GM10266 (cell line): ENCODE measurements at regions not wholly inside any gene's neighbourhood (a gene's known extent, or its start where the extent isn't known, plus 50 kb on each side); places are given as distances from the start of the nearest gene placed in this dataset.

ENCODE experiments used
- DNase-seq: peaks from one replicate; pipeline ENCODE4 v3.0.0; 2012; ENCODE audit errors: extremely low spot score
- TF ChIP-seq, protein P1 (sequence below): IDR thresholded peaks from 2 replicates; pipeline ENCODE4 v1.5.1; 2012; ENCODE audit warnings: mild to moderate bottlenecking, low read depth; ENCODE audit not compliant: control insufficient read depth, insufficient read depth; ENCODE audit errors: missing control alignments

DNA sequence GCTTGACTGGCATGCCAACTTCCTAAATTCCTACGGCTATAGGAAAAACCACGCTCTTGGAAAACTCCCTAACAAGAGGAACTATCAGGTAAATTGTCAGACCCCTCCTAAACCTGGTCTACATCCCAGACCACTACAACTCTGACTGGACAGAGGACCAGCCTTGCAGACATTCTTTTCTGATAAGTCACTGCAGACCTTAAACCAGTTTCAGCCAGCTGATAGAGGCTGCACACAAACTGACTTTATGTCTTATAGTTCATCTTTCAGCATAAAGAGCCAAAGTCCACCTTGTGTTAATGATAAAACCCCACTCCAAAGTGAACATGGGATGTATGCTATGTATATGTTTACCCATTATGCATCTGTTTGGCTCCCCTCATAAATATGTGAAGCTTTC is 166.6 kb downstream of the KTN1 start:
- TF ChIP-seq, protein P1, sequence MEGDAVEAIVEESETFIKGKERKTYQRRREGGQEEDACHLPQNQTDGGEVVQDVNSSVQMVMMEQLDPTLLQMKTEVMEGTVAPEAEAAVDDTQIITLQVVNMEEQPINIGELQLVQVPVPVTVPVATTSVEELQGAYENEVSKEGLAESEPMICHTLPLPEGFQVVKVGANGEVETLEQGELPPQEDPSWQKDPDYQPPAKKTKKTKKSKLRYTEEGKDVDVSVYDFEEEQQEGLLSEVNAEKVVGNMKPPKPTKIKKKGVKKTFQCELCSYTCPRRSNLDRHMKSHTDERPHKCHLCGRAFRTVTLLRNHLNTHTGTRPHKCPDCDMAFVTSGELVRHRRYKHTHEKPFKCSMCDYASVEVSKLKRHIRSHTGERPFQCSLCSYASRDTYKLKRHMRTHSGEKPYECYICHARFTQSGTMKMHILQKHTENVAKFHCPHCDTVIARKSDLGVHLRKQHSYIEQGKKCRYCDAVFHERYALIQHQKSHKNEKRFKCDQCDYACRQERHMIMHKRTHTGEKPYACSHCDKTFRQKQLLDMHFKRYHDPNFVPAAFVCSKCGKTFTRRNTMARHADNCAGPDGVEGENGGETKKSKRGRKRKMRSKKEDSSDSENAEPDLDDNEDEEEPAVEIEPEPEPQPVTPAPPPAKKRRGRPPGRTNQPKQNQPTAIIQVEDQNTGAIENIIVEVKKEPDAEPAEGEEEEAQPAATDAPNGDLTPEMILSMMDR = no peak
- DNase-seq = no peak

DNA sequence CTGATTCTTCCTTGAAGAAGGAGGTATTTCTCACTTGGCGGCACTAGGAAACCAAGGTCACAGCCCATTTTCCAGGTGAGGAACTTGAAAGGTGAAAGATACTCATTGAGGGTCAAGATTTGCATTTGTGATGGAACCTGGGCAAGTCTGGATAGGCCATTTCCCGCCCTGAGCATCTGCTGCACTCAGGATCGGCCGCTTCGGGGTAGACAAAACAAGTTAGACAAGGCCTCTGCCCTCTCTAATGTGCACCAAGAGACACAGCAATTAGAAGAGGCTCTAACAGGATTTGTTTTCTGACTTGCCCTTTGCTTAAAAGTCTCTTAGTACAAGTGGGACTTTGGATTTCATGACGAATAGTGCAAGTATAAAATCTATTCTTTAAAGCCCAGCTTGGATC is 167.2 kb downstream of the KTN1 start:
- no peak for DNase-seq
- TF ChIP-seq, protein P1 = no peak

GRCh38 chr14:55749201-55749812 is 169.3 kb downstream of the KTN1 start:
- no peak for DNase-seq

GRCh38 chr14:55749946-55750345 is 169.9 kb downstream of the KTN1 start:
- no peak for DNase-seq
- TF ChIP-seq, protein P1 = no peak

More at GRCh38 chr14:55749201-55749812, 169.3 kb downstream of the KTN1 start:
- TF ChIP-seq, protein P1 = no peak

GRCh38 chr14:55752580-55753390 is 172.8 kb downstream of the KTN1 start:
- DNase-seq = no peak
- TF ChIP-seq, protein P1 = no peak

- DNase-seq = no peak
- TF ChIP-seq, protein P1 = no peak
These were observed 174.5 kb downstream of the KTN1 start for GRCh38 chr14:55754471-55754870.

DNA sequence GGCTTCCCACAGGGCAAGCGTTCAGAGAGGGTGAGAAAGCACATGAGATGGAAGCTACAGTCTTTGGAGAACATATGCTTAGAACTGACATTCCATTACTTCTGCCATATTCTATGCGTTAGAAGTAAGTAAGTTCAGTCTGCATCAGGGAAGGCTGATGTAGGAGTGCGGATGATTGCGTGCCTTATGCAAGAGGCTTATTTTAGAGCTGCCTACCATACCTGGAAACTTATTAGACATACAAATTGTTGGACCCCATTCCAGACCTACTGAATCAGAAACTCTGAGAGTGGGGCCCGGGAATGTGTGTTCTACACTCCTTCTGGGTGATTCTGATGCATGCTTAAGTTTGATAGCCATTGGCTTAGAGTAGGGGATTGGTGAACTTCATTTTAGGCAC is 174.9 kb downstream of the KTN1 start:
- no peak for DNase-seq
- TF ChIP-seq, protein P1 = no peak
